Liver (tissue), 8 donors: ENCODE measurements at regions not wholly inside any gene's neighbourhood (a gene's known extent, or its start where the extent isn't known, plus 50 kb on each side); places are given as distances from the start of the nearest gene placed in this dataset.

Experiments used
- DNase-seq: peaks from one replicate; pipeline ENCODE4 v3.0.0-alpha.2; 2017; ENCODE audit warnings: low spot score
- H3K27ac ChIP-seq, 2 donors: one replicate each; pipeline ENCODE4 v1.7.0; 2013; ENCODE audit warnings: inconsistent platforms in 2 of 2, low read length in 2 of 2, control low read depth in 1 of 2, low read depth in 1 of 2, mild to moderate bottlenecking in 1 of 2
- H3K27me3 ChIP-seq, 4 donors: one replicate each; pipeline versions ENCODE4 v1.6.1 to v1.7.0; 2013; ENCODE audit warnings: low read length in 3 of 4, inconsistent platforms in 1 of 4, mild to moderate bottlenecking in 1 of 4, moderate library complexity in 1 of 4; ENCODE audit not compliant: control insufficient read depth in 4 of 4, insufficient read depth in 4 of 4
- H3K36me3 ChIP-seq, 4 donors: one replicate each; pipeline versions ENCODE4 v1.6.1 to v1.7.0; 2013; ENCODE audit warnings: low read length in 3 of 4, mild to moderate bottlenecking in 3 of 4, low read depth in 1 of 4, moderate library complexity in 1 of 4; ENCODE audit not compliant: control insufficient read depth in 4 of 4, insufficient read depth in 3 of 4
- H3K4me1 ChIP-seq, 4 donors: one replicate each; pipeline versions ENCODE4 v1.6.1 to v1.7.0; 2013; ENCODE audit warnings: low read length in 3 of 4, mild to moderate bottlenecking in 3 of 4, moderate library complexity in 1 of 4; ENCODE audit not compliant: control insufficient read depth in 4 of 4, insufficient read depth in 4 of 4
- H3K4me3 ChIP-seq, 3 donors: one replicate each; pipeline versions ENCODE4 v1.6.1 to v1.7.0; 2013; ENCODE audit warnings: low read length in 3 of 3, control low read depth in 1 of 3, low read depth in 1 of 3, mild to moderate bottlenecking in 1 of 3
- H3K9ac ChIP-seq, 2 donors: one replicate each; pipeline ENCODE4 v1.7.0; 2013; ENCODE audit warnings: low read length in 2 of 2, mild to moderate bottlenecking in 2 of 2, moderate library complexity in 2 of 2, control low read depth in 1 of 2, low read depth in 1 of 2
- H3K9me3 ChIP-seq, 4 donors: one replicate each; pipeline versions ENCODE4 v1.6.1 to v1.7.0; 2013; ENCODE audit warnings: low read length in 3 of 4; ENCODE audit not compliant: control insufficient read depth in 4 of 4
- EGR1 ChIP-seq, 2 donors: IDR thresholded peaks; 2 replicates each; pipeline ENCODE4 v1.6.1; 2016 to 2018; ENCODE audit warnings: antibody characterized with exemption in 2 of 2, low read depth in 2 of 2
- FOXA2 ChIP-seq: IDR thresholded peaks from 2 replicates; pipeline ENCODE4 v1.6.1; 2016; ENCODE audit warnings: antibody characterized with exemption
- GABPA ChIP-seq, 2 donors: IDR thresholded peaks in 1 of 2; conservative IDR thresholded peaks in 1 of 2; 2 replicates each; pipeline ENCODE4 v1.6.1; 2016; ENCODE audit warnings: antibody characterized with exemption in 2 of 2, mild to moderate bottlenecking in 1 of 2, moderate library complexity in 1 of 2
- HNF4A ChIP-seq, 2 donors: conservative IDR thresholded peaks; 2 replicates each; pipeline ENCODE4 v1.6.1; 2016; ENCODE audit warnings: antibody characterized with exemption in 2 of 2, mild to moderate bottlenecking in 2 of 2
- HNF4G ChIP-seq: IDR thresholded peaks from 2 replicates; pipeline ENCODE4 v1.6.1; 2016; ENCODE audit warnings: antibody characterized with exemption
- JUND ChIP-seq, 2 donors: IDR thresholded peaks; 2 replicates each; pipeline ENCODE4 v1.6.1; 2016; ENCODE audit warnings: antibody characterized with exemption in 2 of 2
- NR2F2 ChIP-seq: IDR thresholded peaks from 2 replicates; pipeline ENCODE4 v1.6.1; 2016; ENCODE audit warnings: antibody characterized with exemption
- RAD21 ChIP-seq, 2 donors: IDR thresholded peaks; 2 replicates each; pipeline ENCODE4 v1.6.1; 2016; ENCODE audit warnings: antibody characterized with exemption in 2 of 2, mild to moderate bottlenecking in 2 of 2
- REST ChIP-seq: IDR thresholded peaks from 2 replicates; pipeline ENCODE4 v1.6.1; 2016; ENCODE audit warnings: antibody characterized with exemption, mild to moderate bottlenecking
- SP1 ChIP-seq: IDR thresholded peaks from 2 replicates; pipeline ENCODE4 v1.6.1; 2018; ENCODE audit warnings: antibody characterized with exemption, mild to moderate bottlenecking
- TAF1 ChIP-seq: conservative IDR thresholded peaks from 2 replicates; pipeline ENCODE4 v1.6.1; 2016; ENCODE audit warnings: antibody characterized with exemption, mild to moderate bottlenecking
- YY1 ChIP-seq: IDR thresholded peaks from 2 replicates; pipeline ENCODE4 v1.6.1; 2016; ENCODE audit warnings: antibody characterized with exemption, mild to moderate bottlenecking
- ZBTB33 ChIP-seq: IDR thresholded peaks from 2 replicates; pipeline ENCODE4 v1.6.1; 2016; ENCODE audit warnings: antibody characterized with exemption
- WGBS: extraction: QIAGEN DNeasy Blood & Tissue Kit; methylation state at CpG from one replicate; pipeline ENCODE4 v1.1.7; 2013; 5-methylcytosine and 5-hydroxymethylcytosine counted together
- TF ChIP-seq, protein P1 (sequence below): fragments of 150-350 bp; IDR thresholded peaks from 2 replicates; pipeline ENCODE4 v1.5.1; 2017; ENCODE audit warnings: improper control_type of control experiment, low read depth, low read length; ENCODE audit not compliant: missing input control
- TF ChIP-seq, protein P2 (sequence below): IDR thresholded peaks from 2 replicates; pipeline ENCODE4 v1.6.1; 2016; ENCODE audit warnings: antibody characterized with exemption
- donor health status: healthy.
- donor health status: healthy.
- donor health status: healthy.
- donor health status: healthy.
- donor health status: healthy.

GRCh38 chr2:235115521-235115920 lies 163.7 kb downstream of the SH3BP4 start:
- no peak overlapping the region for H3K27ac ChIP-seq
- no peaks in the 10 kb centered on the region for H3K9me3 ChIP-seq
- no peak for DNase-seq
- no peak for TF ChIP-seq HNF4G
- TF ChIP-seq HNF4A (conservative IDR thresholded peaks at IDR 0.05), result no peak
- TF ChIP-seq RAD21 (IDR thresholded peaks at IDR 0.05), result no peak
- TF ChIP-seq YY1, result no peak
- TF ChIP-seq SP1, result no peak
- H3K27me3 ChIP-seq, result no peaks in the 10 kb centered on the region
- WGBS, result 91% methylated on average over 4 of the region's 4 CpGs
- no peaks in the 10 kb centered on the region for H3K4me1 ChIP-seq
- no peak overlapping the region for H3K4me3 ChIP-seq
- H3K36me3 ChIP-seq, result no peaks in the 10 kb centered on the region
- H3K9ac ChIP-seq, result no peak overlapping the region

GRCh38 chr2:235116885-235117492 lies 165.2 kb downstream of the SH3BP4 start:
- Histone ChIP-seq H3K9ac (no peak overlapping the region), H3K4me3 (no peak overlapping the region), H3K27me3 (no peaks in the 10 kb centered on the region), H3K27ac (no peak overlapping the region), H3K36me3 (no peaks in the 10 kb centered on the region), H3K4me1 (no peaks in the 10 kb centered on the region), H3K9me3 (no peaks in the 10 kb centered on the region)
- WGBS, result 4% methylated on average over 3 of the region's 3 CpGs
- DNase-seq, result no peak
- TF ChIP-seq RAD21 (IDR thresholded peaks at IDR 0.05), result peak; percentile 91
- TF ChIP-seq, protein P1, sequence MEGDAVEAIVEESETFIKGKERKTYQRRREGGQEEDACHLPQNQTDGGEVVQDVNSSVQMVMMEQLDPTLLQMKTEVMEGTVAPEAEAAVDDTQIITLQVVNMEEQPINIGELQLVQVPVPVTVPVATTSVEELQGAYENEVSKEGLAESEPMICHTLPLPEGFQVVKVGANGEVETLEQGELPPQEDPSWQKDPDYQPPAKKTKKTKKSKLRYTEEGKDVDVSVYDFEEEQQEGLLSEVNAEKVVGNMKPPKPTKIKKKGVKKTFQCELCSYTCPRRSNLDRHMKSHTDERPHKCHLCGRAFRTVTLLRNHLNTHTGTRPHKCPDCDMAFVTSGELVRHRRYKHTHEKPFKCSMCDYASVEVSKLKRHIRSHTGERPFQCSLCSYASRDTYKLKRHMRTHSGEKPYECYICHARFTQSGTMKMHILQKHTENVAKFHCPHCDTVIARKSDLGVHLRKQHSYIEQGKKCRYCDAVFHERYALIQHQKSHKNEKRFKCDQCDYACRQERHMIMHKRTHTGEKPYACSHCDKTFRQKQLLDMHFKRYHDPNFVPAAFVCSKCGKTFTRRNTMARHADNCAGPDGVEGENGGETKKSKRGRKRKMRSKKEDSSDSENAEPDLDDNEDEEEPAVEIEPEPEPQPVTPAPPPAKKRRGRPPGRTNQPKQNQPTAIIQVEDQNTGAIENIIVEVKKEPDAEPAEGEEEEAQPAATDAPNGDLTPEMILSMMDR, result peak; percentile 74
- no peak for TF ChIP-seq EGR1 (IDR thresholded peaks at IDR 0.05; ENCODE audit: low read depth in 2 of 2)
- TF ChIP-seq JUND (IDR thresholded peaks at IDR 0.05), result no peak

DNA sequence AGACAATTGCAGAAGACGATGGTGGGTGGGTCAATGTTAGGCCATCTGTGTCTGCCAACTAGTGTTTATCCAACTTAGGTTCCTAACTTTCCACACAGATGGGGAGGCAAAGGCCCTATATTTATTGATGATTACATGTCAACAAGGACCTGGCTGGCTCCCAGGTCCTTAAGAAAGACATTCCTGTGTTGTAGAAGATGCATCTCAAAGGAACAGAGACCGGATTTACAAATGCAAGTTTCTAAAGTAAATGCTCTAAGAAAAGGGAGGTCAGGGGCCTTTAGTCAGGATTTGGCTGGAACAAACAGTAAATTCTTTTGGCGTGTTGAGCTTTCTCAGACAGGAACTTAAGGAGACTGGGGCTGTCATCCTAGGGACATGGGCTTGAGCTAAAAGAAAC lies 175.0 kb downstream of the SH3BP4 start:
- Histone ChIP-seq H3K4me3 (no peak overlapping the region), H3K9me3 (no peaks in the 10 kb centered on the region), H3K9ac (no peak overlapping the region), H3K27me3 (no peaks in the 10 kb centered on the region), H3K27ac (no peak overlapping the region), H3K36me3 (no peaks in the 10 kb centered on the region), H3K4me1 (no peaks in the 10 kb centered on the region)
- WGBS, result 74% methylated on average over 3 of the region's 3 CpGs
- TF ChIP-seq SP1, result no peak
- TF ChIP-seq, protein P1, result no peak
- TF ChIP-seq TAF1, result no peak
- TF ChIP-seq, protein P2, sequence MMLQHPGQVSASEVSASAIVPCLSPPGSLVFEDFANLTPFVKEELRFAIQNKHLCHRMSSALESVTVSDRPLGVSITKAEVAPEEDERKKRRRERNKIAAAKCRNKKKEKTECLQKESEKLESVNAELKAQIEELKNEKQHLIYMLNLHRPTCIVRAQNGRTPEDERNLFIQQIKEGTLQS, result no peak
- TF ChIP-seq HNF4A (conservative IDR thresholded peaks at IDR 0.05), result no peak
- no peak for TF ChIP-seq NR2F2
- no peak for TF ChIP-seq REST
- no peak for TF ChIP-seq ZBTB33
- TF ChIP-seq EGR1 (IDR thresholded peaks at IDR 0.05; ENCODE audit: low read depth in 2 of 2), result no peak
- no peak for TF ChIP-seq YY1
- no peak for TF ChIP-seq JUND (IDR thresholded peaks at IDR 0.05)
- TF ChIP-seq GABPA (IDR thresholded peaks at IDR 0.05 in 1 of 2, conservative IDR thresholded peaks at IDR 0.05 in 1 of 2), result no peak
- no peak for TF ChIP-seq HNF4G
- TF ChIP-seq FOXA2, result no peak
- TF ChIP-seq RAD21 (IDR thresholded peaks at IDR 0.05), result no peak
- DNase-seq, result no peak
